ENCODE measurements at regions not wholly inside any gene's neighbourhood (a gene's known extent, or its start where the extent isn't known, plus 50 kb on each side); places are given as distances from the start of the nearest gene placed in this dataset.
"Not testable (repeated sequence)": the region's sequence is repeated elsewhere in the genome, so short reads cannot be mapped to it uniquely, and the experiment has no call there.

DNA sequence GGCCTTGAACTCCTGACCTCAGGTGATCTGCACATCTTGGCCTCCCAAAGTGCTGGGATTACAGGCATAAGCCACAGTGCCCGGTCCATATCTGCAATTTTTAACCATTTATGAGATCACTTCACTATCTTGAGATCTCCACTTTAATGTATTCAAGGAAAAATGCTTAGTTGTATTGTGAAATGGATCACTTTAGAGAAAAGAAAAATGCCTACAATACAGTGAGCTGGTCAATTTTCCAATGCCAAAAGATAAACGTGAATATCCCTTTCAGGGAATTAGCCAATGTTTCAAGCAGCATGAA lies 82.8 kb upstream of the ZNF217 start:
- TF ChIP-seq, protein P1, sequence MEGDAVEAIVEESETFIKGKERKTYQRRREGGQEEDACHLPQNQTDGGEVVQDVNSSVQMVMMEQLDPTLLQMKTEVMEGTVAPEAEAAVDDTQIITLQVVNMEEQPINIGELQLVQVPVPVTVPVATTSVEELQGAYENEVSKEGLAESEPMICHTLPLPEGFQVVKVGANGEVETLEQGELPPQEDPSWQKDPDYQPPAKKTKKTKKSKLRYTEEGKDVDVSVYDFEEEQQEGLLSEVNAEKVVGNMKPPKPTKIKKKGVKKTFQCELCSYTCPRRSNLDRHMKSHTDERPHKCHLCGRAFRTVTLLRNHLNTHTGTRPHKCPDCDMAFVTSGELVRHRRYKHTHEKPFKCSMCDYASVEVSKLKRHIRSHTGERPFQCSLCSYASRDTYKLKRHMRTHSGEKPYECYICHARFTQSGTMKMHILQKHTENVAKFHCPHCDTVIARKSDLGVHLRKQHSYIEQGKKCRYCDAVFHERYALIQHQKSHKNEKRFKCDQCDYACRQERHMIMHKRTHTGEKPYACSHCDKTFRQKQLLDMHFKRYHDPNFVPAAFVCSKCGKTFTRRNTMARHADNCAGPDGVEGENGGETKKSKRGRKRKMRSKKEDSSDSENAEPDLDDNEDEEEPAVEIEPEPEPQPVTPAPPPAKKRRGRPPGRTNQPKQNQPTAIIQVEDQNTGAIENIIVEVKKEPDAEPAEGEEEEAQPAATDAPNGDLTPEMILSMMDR (IDR thresholded peaks at IDR 0.05): no peak
- TF ChIP-seq POLR2A (IDR thresholded peaks at IDR 0.05): no peak
- TF ChIP-seq POLR2AphosphoS5 (IDR thresholded peaks at IDR 0.05): no peak
- H3K36me3 ChIP-seq: no peaks in the 10 kb centered on the region
- no peak overlapping the region for H3K27ac ChIP-seq
- DNase-seq (ENCODE audit: low spot score in 2 of 2): no peak
- no peaks in the 10 kb centered on the region for H3K27me3 ChIP-seq
- no peaks in the 10 kb centered on the region for H3K9me3 ChIP-seq
- no peak overlapping the region for H3K4me3 ChIP-seq
- intact Hi-C loops (cut with DNase I; ENCODE audit: low total_unique reads): no loop called here
- no peaks in the 10 kb centered on the region for H3K4me1 ChIP-seq

DNA sequence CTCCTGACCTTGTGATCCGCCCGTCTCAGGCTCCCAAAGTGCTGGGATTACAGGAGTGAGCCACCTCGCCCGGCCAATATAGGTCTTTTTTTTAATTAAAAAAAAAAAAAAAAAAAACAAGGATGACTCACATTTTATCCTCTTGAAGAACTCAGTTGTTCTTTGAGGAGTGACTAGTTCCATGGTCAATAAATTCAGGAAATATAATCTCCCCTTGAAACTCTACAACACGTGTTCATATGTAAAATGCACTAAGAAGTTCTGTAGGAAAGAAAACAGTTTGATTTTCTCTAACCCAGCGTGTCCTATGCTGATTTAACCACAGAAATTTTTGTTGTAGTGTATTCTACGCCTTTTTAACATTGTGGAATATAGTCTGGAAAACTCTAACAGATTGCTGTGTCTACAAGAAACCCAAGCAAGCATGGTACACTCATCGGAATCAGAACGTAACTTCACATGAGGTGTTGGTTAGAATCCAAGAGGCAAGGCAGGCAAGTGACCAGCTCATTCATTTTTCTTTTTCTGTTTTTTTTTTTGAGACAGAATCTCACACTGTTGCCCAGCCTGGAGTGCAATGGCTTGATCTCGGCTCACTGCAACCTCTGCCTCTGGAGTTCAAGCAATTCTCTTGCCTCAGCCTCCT lies 79.0 kb upstream of the ZNF217 start:
- H3K9me3 ChIP-seq: no peaks in the 10 kb centered on the region
- DNase-seq (ENCODE audit: low spot score in 2 of 2): no peak
- TF ChIP-seq, protein P1 (IDR thresholded peaks at IDR 0.05): no peak
- TF ChIP-seq POLR2AphosphoS5 (IDR thresholded peaks at IDR 0.05) (no peak), POLR2A (IDR thresholded peaks at IDR 0.05) (no peak)
- H3K27ac ChIP-seq: no peak overlapping the region
- H3K36me3 ChIP-seq: no peaks in the 10 kb centered on the region
- H3K4me1 ChIP-seq: no peaks in the 10 kb centered on the region
- H3K4me3 ChIP-seq: no peak overlapping the region
- intact Hi-C loops (cut with DNase I; ENCODE audit: low total_unique reads): no loop called here
- no peaks in the 10 kb centered on the region for H3K27me3 ChIP-seq

DNA sequence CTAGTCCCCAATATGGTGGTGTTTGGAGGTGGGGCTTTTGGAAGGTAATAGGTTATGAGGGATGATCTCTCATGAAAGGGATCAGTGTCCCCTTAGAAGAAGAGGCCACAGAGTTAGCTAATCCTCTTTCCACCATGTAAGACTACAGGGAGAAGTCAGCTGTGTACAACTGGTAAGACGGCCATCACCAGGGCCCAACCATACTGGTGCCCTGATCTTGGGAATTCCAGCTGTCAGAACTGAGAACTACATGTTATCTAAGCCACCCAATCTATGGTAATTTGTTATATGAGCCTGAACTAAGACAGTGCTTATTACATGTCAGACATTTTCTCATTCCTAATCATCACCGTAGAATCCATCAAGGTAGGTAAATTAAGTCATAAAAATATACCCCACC lies 77.7 kb upstream of the ZNF217 start:
- H3K36me3 ChIP-seq: no peaks in the 10 kb centered on the region
- H3K27ac ChIP-seq: no peak overlapping the region
- DNase-seq (ENCODE audit: low spot score in 2 of 2): no peak
- no peaks in the 10 kb centered on the region for H3K4me1 ChIP-seq
- no peaks in the 10 kb centered on the region for H3K27me3 ChIP-seq
- intact Hi-C loops (cut with DNase I; ENCODE audit: low total_unique reads): no loop called here
- no peaks in the 10 kb centered on the region for H3K9me3 ChIP-seq
- H3K4me3 ChIP-seq: no peak overlapping the region
- TF ChIP-seq, protein P1 (IDR thresholded peaks at IDR 0.05): no peak
- TF ChIP-seq POLR2AphosphoS5 (IDR thresholded peaks at IDR 0.05) (no peak), POLR2A (IDR thresholded peaks at IDR 0.05) (no peak)

DNA sequence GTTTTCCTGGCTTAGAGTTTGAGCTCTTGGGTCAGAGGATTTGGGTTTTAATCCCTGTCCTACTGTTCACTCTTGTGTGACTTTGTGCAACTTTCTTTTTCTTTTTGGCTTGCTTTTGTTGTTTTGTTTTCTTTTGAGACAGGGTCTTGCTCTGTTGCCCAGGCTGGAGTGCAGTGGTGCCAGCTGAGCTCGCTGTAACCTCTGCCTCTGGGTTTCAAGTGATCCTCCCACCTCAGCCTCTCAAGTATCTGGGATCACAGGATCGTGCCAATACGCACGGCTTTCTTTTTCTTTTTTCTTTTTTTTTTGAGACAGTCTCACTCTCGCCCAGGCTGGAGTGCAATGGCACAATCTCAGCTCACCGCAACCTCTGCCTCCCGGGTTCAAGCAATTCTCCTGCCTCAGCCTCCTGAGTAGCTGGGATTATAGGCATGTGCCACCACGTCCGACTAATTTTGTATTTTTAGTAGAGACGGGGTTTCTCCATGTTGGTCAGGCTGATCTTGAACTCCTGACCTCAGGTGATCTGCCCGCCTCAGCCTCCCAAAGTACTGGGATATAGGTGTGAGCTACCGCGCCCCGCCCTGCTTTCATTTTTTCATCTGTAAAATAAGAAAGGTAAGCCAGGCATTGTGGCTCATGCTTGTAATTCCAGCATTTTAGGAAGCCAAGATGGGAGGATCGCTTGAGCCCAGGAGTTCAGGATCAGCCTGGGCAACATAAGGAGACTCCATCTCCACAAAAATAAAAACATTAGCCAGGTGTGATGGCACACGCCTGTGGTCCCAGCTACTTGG lies 76.1 kb upstream of the ZNF217 start:
- H3K27me3 ChIP-seq; DNase-seq (ENCODE audit: low spot score in 2 of 2); H3K4me1 ChIP-seq; H3K9me3 ChIP-seq; H3K4me3 ChIP-seq; H3K36me3 ChIP-seq; H3K27ac ChIP-seq; intact Hi-C loops (cut with DNase I; ENCODE audit: low total_unique reads): not testable (repeated sequence)

DNA sequence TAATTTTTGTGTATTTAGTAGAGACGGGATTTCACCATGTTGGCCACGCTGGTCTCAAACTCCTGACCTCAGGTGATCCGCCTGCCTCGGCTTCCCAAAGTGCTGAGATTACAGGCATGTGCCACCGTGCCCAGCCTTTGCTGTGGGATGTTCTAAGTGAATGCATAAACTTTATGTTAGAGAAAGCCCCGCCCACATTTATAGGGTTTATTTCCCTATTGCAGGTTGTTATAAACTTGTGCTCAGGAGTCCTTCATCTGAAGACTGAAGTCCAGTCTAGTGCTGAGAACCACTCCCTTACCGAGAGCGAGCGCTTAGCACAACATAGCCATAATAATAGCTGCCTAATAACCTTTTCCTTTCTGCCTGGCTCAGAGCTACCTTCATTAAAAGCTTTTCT lies 75.4 kb upstream of the ZNF217 start:
- intact Hi-C loops (cut with DNase I; ENCODE audit: low total_unique reads): no loop called here
- Histone ChIP-seq H3K27me3 (no peaks in the 10 kb centered on the region), H3K4me3 (no peak overlapping the region), H3K36me3 (no peaks in the 10 kb centered on the region), H3K9me3 (no peaks in the 10 kb centered on the region), H3K4me1 (no peaks in the 10 kb centered on the region), H3K27ac (no peak overlapping the region)
- TF ChIP-seq POLR2AphosphoS5 (IDR thresholded peaks at IDR 0.05) (no peak), POLR2A (IDR thresholded peaks at IDR 0.05) (no peak)
- TF ChIP-seq, protein P1 (IDR thresholded peaks at IDR 0.05): no peak
- no peak for DNase-seq (ENCODE audit: low spot score in 2 of 2)

Measured in breast epithelium (tissue), 4 donors.